ENCODE measurements at regions not wholly inside any gene's neighbourhood (a gene's known extent, or its start where the extent isn't known, plus 50 kb on each side); places are given as distances from the start of the nearest gene placed in this dataset.

- Histone ChIP-seq H4K20me1 (ENCODE audit: insufficient read depth) (no peaks in the 10 kb centered on the region), H3K36me3 (ENCODE audit: control insufficient read depth in 1 of 2, insufficient read depth in 2 of 2, low read length in 2 of 2) (no peaks in the 10 kb centered on the region), H2AFZ (ENCODE audit: low read depth, low read length, poor library complexity, severe bottlenecking) (peak overlapping the region; percentile 99), H3K4me2 (ENCODE audit: low read length) (peak overlapping the region; percentile 69; the same call in 1 of the 2 replicates), H3K27me3 (ENCODE audit: insufficient read depth, low read length) (no peaks in the 10 kb centered on the region), H3K4me3 (replicated peaks in 1 of 2; ENCODE audit: low read depth in 1 of 2, low read length in 2 of 2) (no peak overlapping the region), H3K9ac (ENCODE audit: low read length) (no peak overlapping the region), H3K9me3 (ENCODE audit: control insufficient read depth in 1 of 2, insufficient read depth in 1 of 2, low read depth in 1 of 2, low read length in 2 of 2) (no peaks in the 10 kb centered on the region), H3K27ac (ENCODE audit: low read depth, low read length) (no peak overlapping the region), H3K4me1 (ENCODE audit: control insufficient read depth in 1 of 2, insufficient read depth in 2 of 2, low read length in 2 of 2) (peaks cover 39 to 54% of the 10 kb centered on the region in 2 experiments), H3K79me2 (ENCODE audit: insufficient read depth, low read length) (no peaks in the 10 kb centered on the region), H3K9me2 (ENCODE audit: insufficient read depth) (no peaks in the 10 kb centered on the region)
- CTCF ChIA-PET, result no interaction called here
- ATAC-seq (no peak), DNase-seq (ENCODE audit: low read depth, low spot score) (no peak)
- intact Hi-C loops (cut with micrococcal nuclease), result no loop called here
- no TSS peak for BruUV-seq (replicated peaks)
- no peak for TF ChIP-seq ZBTB33 (IDR thresholded peaks at IDR 0.05; ENCODE audit: extremely low read depth, insufficient replicate concordance, low read length)
- TF ChIP-seq EZH2phosphoT487 (IDR thresholded peaks at IDR 0.05; ENCODE audit: borderline replicate concordance), result no peak
- no peak for TF ChIP-seq ZNF274 (IDR thresholded peaks at IDR 0.05; ENCODE audit: low read depth, low read length)
- no peak for TF ChIP-seq SIN3A (IDR thresholded peaks at IDR 0.05; ENCODE audit: low read depth)
- no peak for TF ChIP-seq ELF1 (IDR thresholded peaks at IDR 0.05; ENCODE audit: borderline replicate concordance, low read depth)
- RAD21 ChIA-PET (ENCODE audit: low non-redundant PET in 1 of 2, low total read pairs in 2 of 2, uncharacterized antibody in 2 of 2, unreplicated experiment in 2 of 2), result no interaction called here
- POLR2A ChIA-PET, result no interaction called here
Observed at GRCh38 chr3:150342896-150343467, 65.1 kb upstream of the TSC22D2 start.

GRCh38 chr3:150341891-150342290 lies 66.2 kb upstream of the TSC22D2 start:
- ChIA-PET POLR2A (no interaction called here), CTCF (no interaction called here), RAD21 (ENCODE audit: low non-redundant PET in 1 of 2, low total read pairs in 2 of 2, uncharacterized antibody in 2 of 2, unreplicated experiment in 2 of 2) (no interaction called here)
- Histone ChIP-seq H3K9me3 (ENCODE audit: control insufficient read depth in 1 of 2, insufficient read depth in 1 of 2, low read depth in 1 of 2, low read length in 2 of 2) (no peaks in the 10 kb centered on the region), H3K9ac (ENCODE audit: low read length) (no peak overlapping the region), H3K79me2 (ENCODE audit: insufficient read depth, low read length) (no peaks in the 10 kb centered on the region), H3K27ac (ENCODE audit: low read depth, low read length) (no peak overlapping the region), H4K20me1 (ENCODE audit: insufficient read depth) (no peaks in the 10 kb centered on the region), H3K9me2 (ENCODE audit: insufficient read depth) (no peaks in the 10 kb centered on the region), H3K27me3 (ENCODE audit: insufficient read depth, low read length) (no peaks in the 10 kb centered on the region), H3K4me2 (ENCODE audit: low read length) (no peak overlapping the region), H3K4me3 (replicated peaks in 1 of 2; ENCODE audit: low read depth in 1 of 2, low read length in 2 of 2) (no peak overlapping the region), H3K36me3 (ENCODE audit: control insufficient read depth in 1 of 2, insufficient read depth in 2 of 2, low read length in 2 of 2) (no peaks in the 10 kb centered on the region), H3K4me1 (ENCODE audit: control insufficient read depth in 1 of 2, insufficient read depth in 2 of 2, low read length in 2 of 2) (peaks cover 34 to 43% of the 10 kb centered on the region in 2 experiments), H2AFZ (ENCODE audit: low read depth, low read length, poor library complexity, severe bottlenecking) (peak overlapping the region; percentile 30)
- ATAC-seq, result no peak
- BruUV-seq (replicated peaks), result no TSS peak
- DNase-seq (ENCODE audit: low read depth, low spot score), result no peak
- intact Hi-C loops (cut with micrococcal nuclease), result no loop called here
- no peak for TF ChIP-seq JUND (IDR thresholded peaks at IDR 0.05)
- no peak for TF ChIP-seq EZH2 (IDR thresholded peaks at IDR 0.05)
- no peak for TF ChIP-seq REST (IDR thresholded peaks at IDR 0.05; ENCODE audit: low read depth)
- no peak for TF ChIP-seq MAX (IDR thresholded peaks at IDR 0.05)
- no peak for TF ChIP-seq POLR2A (IDR thresholded peaks at IDR 0.05; ENCODE audit: borderline replicate concordance, extremely low read depth, insufficient read depth, insufficient read length)
- no peak for TF ChIP-seq RAD21 (IDR thresholded peaks at IDR 0.05; ENCODE audit: low read depth)
- TF ChIP-seq SP1 (IDR thresholded peaks at IDR 0.05; ENCODE audit: low read depth), result no peak
- no peak for TF ChIP-seq YY1 (IDR thresholded peaks at IDR 0.05; ENCODE audit: extremely low read depth, insufficient replicate concordance, low read depth, low read length)
- no peak for TF ChIP-seq TCF7L2 (IDR thresholded peaks at IDR 0.05; ENCODE audit: borderline replicate concordance, extremely low read depth, insufficient read depth, insufficient read length)

Data from HCT116 (cell line).